D721Med (cell line): ENCODE measurements at regions not wholly inside any gene's neighbourhood (a gene's known extent, or its start where the extent isn't known, plus 50 kb on each side); places are given as distances from the start of the nearest gene placed in this dataset.

Experiments used
- DNase-seq: peaks from one replicate; pipeline ENCODE4 v3.0.0; 2011; ENCODE audit warnings: low spot score; ENCODE audit not compliant: insufficient read length
- FAIRE-seq: peaks from 2 replicates; lab custom pipeline; 2011; peaks lifted over from hg19 to GRCh38; lab: Jason Lieb, UNC
- CTCF ChIP-seq: IDR thresholded peaks from 2 replicates; pipeline ENCODE4 v1.5.1; 2012; ENCODE audit warnings: mild to moderate bottlenecking, control low read depth; ENCODE audit not compliant: insufficient read depth; ENCODE audit errors: missing control alignments

DNA sequence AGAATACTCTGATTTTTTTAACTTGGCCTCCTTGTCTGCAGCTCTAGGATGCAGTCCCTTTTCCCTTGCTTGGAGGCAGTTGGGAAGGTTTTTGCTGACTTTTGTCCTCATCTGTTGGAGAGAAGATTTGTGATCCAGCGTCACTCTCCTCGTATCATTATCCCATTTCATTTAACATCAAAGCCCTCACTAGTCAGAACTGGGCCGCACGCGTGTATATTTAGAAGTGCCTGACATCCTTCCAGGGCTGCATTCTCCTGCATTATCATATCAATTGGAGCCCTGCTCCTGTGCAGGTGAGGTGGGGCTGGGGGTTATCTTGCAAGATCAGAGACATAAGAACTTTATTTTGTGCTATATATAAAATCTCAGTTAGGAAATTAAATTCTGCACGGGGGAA is 435.1 kb upstream of the HS6ST1 start:
- DNase-seq (no peak), FAIRE-seq (no peak)
- no peak for TF ChIP-seq CTCF

DNA sequence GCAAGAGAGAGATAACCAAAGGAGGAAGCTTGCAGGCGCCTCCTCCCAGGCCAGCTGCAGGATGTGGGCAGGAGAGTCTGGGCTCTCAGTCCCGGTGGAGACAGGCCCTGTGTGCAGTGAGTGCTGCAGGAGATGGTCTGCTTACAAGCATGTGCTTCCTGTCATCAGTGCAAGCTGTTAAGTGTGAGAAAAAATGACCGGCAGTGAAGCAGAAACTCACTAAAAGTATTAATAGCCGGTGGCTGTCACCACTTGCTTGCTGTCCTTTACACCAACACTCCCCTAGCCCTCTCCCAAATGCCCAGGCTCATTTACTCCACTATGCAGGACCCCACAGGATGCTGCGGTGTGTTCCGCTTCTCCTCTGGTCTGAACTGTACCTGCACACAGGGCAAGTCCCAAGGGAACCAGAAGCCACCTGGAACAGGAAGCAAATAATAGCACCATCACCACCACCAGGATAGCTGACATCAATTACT is 435.6 kb upstream of the HS6ST1 start:
- FAIRE-seq (no peak), DNase-seq (no peak)
- no peak for TF ChIP-seq CTCF

GRCh38 chr2:128755695-128756364 is 437.2 kb upstream of the HS6ST1 start:
- FAIRE-seq (no peak), DNase-seq (no peak)
- no peak for TF ChIP-seq CTCF

- no peak for TF ChIP-seq CTCF
- FAIRE-seq = no peak
- DNase-seq = no peak
Measured at GRCh38 chr2:128756365-128756717, 437.7 kb upstream of the HS6ST1 start.

DNA sequence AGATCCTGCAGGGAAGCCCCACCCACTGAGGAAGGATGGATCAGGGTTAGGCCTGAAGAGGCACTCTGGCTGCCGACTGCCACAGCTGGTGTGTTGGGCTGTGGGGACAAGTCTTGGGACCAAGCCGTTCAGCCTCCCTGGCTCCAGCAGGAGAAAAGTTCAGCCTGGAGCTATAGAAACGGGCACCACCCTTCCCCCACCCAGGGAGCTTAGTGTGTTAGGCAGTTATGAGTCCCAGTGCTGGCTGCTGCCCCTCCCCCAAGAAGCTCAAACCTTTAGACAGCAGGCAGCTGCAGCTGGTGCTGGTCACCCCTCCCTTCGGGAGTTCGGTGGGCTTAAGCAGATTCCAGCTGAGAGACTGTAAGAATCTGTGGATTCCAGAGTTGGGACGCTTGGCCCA is 447.1 kb upstream of the HS6ST1 start:
- no peak for DNase-seq
- FAIRE-seq = no peak
- TF ChIP-seq CTCF = no peak

DNA sequence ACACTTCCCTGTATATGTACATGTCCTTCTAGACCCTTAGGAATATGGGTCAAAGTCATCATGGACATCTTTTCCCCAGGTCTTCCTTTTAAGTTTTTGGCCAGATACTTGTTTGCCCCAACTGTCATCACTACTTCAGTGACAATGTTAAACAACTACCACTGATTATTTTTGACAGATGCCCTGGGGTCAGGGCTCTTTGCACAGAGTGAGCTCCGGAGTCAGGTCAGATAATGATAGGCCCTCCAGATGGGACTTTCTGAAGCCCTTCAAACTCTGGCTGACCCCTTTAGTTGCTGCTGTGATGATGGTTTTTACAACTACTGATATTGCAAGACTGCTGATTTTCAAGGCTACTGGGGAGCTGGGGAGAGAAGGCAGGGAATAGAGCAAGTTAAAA is 449.4 kb upstream of the HS6ST1 start:
- no peak for TF ChIP-seq CTCF
- DNase-seq (no peak), FAIRE-seq (no peak)

- TF ChIP-seq CTCF = no peak
- FAIRE-seq (no peak), DNase-seq (no peak)
Measured at GRCh38 chr2:128769457-128770142, 450.9 kb upstream of the HS6ST1 start.
